Endothelial cell of umbilical vein (primary cell): ENCODE measurements at regions not wholly inside any gene's neighbourhood (a gene's known extent, or its start where the extent isn't known, plus 50 kb on each side); places are given as distances from the start of the nearest gene placed in this dataset.

Experiments used
- CTCF ChIP-seq, 2 donors: IDR thresholded peaks; 1 replicate in 1 of 2; 2 replicates in 1 of 2; pipeline ENCODE4 v1.5.1; 2011; ENCODE audit warnings: low read length in 2 of 2, mild to moderate bottlenecking in 2 of 2, moderate library complexity in 2 of 2, control low read depth in 1 of 2, inconsistent platforms in 1 of 2, low read depth in 1 of 2; ENCODE audit not compliant: insufficient read depth in 1 of 2; ENCODE audit errors: extremely low read depth in 1 of 2
- GATA2 ChIP-seq: IDR thresholded peaks from 2 replicates; pipeline ENCODE4 v1.7.0; 2011; ENCODE audit warnings: low read depth, mild to moderate bottlenecking, moderate library complexity, mixed read lengths, low read length; ENCODE audit not compliant: insufficient read length, insufficient read depth
- POLR2AphosphoS5 ChIP-seq: IDR thresholded peaks from 2 replicates; pipeline ENCODE4 v1.6.1; 2012; ENCODE audit warnings: low read depth, mild to moderate bottlenecking, control low read depth, low read length, moderate library complexity; ENCODE audit not compliant: insufficient read depth

GRCh38 chr6:11392778-11393507 lies 144.6 kb upstream of the TMEM170B start:
- TF ChIP-seq GATA2: no peak
- TF ChIP-seq CTCF (IDR thresholded peaks at IDR 0.05; ENCODE audit: extremely low read depth in 1 of 2, insufficient read depth in 1 of 2, low read depth in 1 of 2, low read length in 2 of 2): no peak
- no peak for TF ChIP-seq POLR2AphosphoS5
